Chondrocyte (in vitro differentiated cells): ENCODE measurements at regions not wholly inside any gene's neighbourhood (a gene's known extent, or its start where the extent isn't known, plus 50 kb on each side); places are given as distances from the start of the nearest gene placed in this dataset.

Experiments used
- DNase-seq: peaks from one replicate; pipeline ENCODE4 v3.0.0; 2021; ENCODE audit warnings: mixed read lengths, low spot score
- H3K27ac Mint-ChIP-seq: one replicate; pipeline ENCODE4 v1.8.0; 2021; ENCODE audit warnings: mild to moderate bottlenecking, moderate library complexity, mixed read lengths; ENCODE audit not compliant: unreplicated experiment
- H3K27me3 Mint-ChIP-seq: 2 replicates; pipeline ENCODE4 v1.8.0; 2021; ENCODE audit warnings: low read depth, mixed read lengths
- H3K36me3 Mint-ChIP-seq: 2 replicates; pipeline ENCODE4 v1.8.0; 2021; ENCODE audit warnings: low read depth, mixed read lengths
- H3K4me1 Mint-ChIP-seq: 2 replicates; pipeline ENCODE4 v1.8.0; 2021; ENCODE audit warnings: low read depth, mild to moderate bottlenecking, mixed read lengths
- H3K4me3 Mint-ChIP-seq: one replicate; pipeline ENCODE4 v1.8.0; 2021; ENCODE audit warnings: mild to moderate bottlenecking, moderate library complexity, mixed read lengths; ENCODE audit not compliant: unreplicated experiment
- H3K9me3 Mint-ChIP-seq: 2 replicates; pipeline ENCODE4 v1.8.0; 2021; ENCODE audit warnings: low read depth, mixed read lengths
- TF ChIP-seq, protein P1 (sequence below): fragments of 200-600 bp; sonication (generic); IDR thresholded peaks from 2 replicates; pipeline ENCODE4 v1.5.0; 2021; ENCODE audit warnings: antibody characterized with exemption, mild to moderate bottlenecking, moderate library complexity

DNA sequence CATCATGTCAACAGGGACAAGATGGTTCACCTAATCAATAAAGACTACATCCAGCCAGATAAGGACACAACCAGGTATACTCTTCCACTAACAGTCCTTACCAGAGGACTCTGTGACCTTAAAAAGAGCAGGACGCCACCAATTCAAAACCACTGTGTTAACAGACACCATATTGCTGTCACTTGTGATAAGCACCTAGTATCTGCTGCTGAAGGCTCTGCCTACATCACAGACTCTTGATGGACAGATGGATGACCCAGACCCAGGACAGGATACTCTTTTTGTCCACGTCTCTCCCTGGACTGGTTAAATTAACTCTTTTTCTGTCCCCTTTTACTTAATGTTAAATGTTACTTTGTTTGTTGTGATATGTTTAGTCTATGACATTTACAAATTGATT lies 586.2 kb upstream of the AGA start:
- TF ChIP-seq, protein P1, sequence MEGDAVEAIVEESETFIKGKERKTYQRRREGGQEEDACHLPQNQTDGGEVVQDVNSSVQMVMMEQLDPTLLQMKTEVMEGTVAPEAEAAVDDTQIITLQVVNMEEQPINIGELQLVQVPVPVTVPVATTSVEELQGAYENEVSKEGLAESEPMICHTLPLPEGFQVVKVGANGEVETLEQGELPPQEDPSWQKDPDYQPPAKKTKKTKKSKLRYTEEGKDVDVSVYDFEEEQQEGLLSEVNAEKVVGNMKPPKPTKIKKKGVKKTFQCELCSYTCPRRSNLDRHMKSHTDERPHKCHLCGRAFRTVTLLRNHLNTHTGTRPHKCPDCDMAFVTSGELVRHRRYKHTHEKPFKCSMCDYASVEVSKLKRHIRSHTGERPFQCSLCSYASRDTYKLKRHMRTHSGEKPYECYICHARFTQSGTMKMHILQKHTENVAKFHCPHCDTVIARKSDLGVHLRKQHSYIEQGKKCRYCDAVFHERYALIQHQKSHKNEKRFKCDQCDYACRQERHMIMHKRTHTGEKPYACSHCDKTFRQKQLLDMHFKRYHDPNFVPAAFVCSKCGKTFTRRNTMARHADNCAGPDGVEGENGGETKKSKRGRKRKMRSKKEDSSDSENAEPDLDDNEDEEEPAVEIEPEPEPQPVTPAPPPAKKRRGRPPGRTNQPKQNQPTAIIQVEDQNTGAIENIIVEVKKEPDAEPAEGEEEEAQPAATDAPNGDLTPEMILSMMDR: no peak
- no peak overlapping the region for H3K4me3 Mint-ChIP-seq
- no peaks in the 10 kb centered on the region for H3K4me1 Mint-ChIP-seq
- H3K9me3 Mint-ChIP-seq: no peaks in the 10 kb centered on the region
- no peaks in the 10 kb centered on the region for H3K36me3 Mint-ChIP-seq
- H3K27ac Mint-ChIP-seq: no peak overlapping the region
- no peak for DNase-seq
- no peaks in the 10 kb centered on the region for H3K27me3 Mint-ChIP-seq

DNA sequence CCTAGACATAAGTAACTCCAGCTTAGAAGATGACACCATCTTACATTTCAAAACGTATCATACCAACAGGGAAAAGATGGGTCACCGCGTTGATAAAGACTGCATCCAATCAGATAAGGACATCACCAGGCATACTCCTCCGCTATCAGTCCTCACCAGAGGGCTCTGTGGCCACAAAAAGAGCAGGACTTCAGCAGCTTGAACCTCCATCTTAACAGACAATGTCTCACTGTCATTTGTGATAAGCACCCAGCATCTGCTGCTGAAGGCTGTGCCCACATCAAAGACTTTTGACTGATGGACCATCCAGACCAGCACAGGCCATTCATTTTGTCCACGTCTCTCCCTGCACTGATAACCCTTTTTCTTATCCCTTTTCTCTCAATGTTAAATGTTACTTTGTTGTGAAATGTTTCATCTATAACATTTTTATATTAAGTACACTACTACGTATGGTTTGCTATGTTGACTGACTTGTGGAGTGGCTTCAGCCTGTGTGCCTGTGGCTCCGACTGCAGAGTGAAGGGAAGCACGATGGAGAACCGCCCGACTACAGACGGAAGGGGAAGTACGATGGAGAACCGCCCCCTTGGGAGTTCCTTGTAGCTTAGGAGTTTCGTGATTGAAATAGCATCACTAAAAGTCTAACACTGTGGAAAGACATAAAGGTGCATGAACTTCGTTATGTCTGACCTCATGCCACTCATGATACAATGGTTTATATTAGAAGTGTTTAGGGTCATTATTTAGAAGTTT lies 595.4 kb upstream of the AGA start:
- Mint-ChIP-seq H3K36me3 (no peaks in the 10 kb centered on the region), H3K4me1 (no peaks in the 10 kb centered on the region), H3K4me3 (no peak overlapping the region), H3K9me3 (no peaks in the 10 kb centered on the region), H3K27ac (no peak overlapping the region), H3K27me3 (no peaks in the 10 kb centered on the region)
- TF ChIP-seq, protein P1: no peak
- no peak for DNase-seq

DNA sequence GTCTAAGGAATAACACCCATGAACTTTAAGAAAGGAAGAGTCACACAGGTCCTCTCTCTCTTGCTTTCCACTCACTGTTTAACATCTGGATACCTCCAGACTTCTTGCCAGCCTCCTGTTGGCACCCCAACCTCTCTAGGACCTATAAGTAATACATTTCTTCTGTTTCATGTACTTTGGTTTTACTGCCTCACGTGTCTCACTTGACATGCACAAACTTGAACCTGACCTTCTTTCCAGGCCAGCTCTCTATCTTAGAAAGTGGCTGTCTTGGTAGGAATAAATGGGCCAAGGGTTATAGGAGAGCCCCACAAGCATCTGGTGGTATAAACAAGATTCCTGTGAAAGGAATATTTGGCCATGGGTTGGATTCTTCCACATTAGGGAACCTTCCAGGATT lies 614.8 kb upstream of the AGA start:
- peaks cover 3% of the 10 kb centered on the region for H3K9me3 Mint-ChIP-seq
- H3K27me3 Mint-ChIP-seq: peaks cover 6% of the 10 kb centered on the region
- H3K4me1 Mint-ChIP-seq: no peaks in the 10 kb centered on the region
- H3K36me3 Mint-ChIP-seq: no peaks in the 10 kb centered on the region
- no peak overlapping the region for H3K4me3 Mint-ChIP-seq
- no peak overlapping the region for H3K27ac Mint-ChIP-seq
- TF ChIP-seq, protein P1: no peak
- no peak for DNase-seq

DNA sequence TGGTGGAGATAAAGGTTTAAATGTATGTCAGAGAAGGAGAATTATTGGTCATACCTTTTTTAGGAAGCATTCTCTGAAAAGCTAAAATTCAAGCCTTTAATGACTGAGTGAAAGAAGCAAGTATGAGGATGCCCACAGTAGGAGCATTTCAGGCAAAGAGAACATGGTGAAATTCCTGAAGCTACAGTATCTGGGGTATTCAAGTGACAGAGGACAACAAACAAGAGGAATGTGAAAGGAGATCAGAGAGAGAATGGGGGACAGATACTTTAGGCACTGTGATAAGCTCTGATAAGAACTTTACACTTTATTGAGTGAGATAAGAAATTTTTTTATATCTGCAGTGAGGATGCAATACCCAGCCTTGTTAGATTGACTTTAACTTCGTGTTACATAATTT lies 621.3 kb upstream of the AGA start:
- H3K9me3 Mint-ChIP-seq: no peaks in the 10 kb centered on the region
- H3K36me3 Mint-ChIP-seq: no peaks in the 10 kb centered on the region
- no peaks in the 10 kb centered on the region for H3K4me1 Mint-ChIP-seq
- H3K27ac Mint-ChIP-seq: no peak overlapping the region
- DNase-seq: no peak
- no peak overlapping the region for H3K4me3 Mint-ChIP-seq
- TF ChIP-seq, protein P1: no peak
- H3K27me3 Mint-ChIP-seq: peaks cover 5% of the 10 kb centered on the region

DNA sequence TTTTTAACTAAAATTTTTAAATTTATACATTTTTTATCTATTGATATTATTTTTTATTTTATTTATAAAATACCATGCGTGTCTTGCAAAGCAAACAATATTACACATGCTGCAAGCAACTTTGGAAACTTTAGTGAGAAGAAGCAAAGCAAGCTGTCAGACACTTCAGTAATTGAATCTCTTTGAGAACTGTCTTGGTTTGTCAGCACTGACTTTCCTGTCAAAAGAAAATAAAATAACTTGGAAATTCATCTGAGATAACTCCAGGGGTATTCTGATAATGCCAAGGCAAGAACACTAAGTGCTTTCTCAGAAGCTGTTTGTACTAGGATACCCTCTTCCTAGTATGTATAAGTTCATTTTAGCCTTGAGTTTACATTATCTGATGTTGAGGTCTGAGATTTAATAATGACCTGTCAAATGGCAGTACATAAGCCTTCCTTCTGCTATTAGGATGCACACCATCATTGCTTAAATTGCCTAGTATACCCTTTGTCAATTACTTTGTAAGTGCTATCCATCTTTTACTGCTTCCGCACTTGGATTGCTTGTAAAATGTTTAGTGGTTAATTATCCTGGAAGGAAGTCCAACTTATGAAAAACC lies 624.2 kb upstream of the AGA start:
- TF ChIP-seq, protein P1: no peak
- Mint-ChIP-seq H3K4me3 (no peak overlapping the region), H3K27me3 (peaks cover 7% of the 10 kb centered on the region), H3K9me3 (no peaks in the 10 kb centered on the region), H3K36me3 (no peaks in the 10 kb centered on the region), H3K4me1 (no peaks in the 10 kb centered on the region), H3K27ac (no peak overlapping the region)
- DNase-seq: no peak
